ENCODE measurements at regions not wholly inside any gene's neighbourhood (a gene's known extent, or its start where the extent isn't known, plus 50 kb on each side); places are given as distances from the start of the nearest gene placed in this dataset.
A peak's percentile ranks its signal among the peaks of the same experiment; 100 is the strongest.
"Not testable (repeated sequence)": the region's sequence is repeated elsewhere in the genome, so short reads cannot be mapped to it uniquely, and the experiment has no call there.

- no peak for DNase-seq (ENCODE audit: low read depth)
These were observed 283.9 kb upstream of the RIMS1 start for GRCh38 chr6:71602385-71603007.

- no peak for DNase-seq (ENCODE audit: low read depth)
These were observed 283.3 kb upstream of the RIMS1 start for GRCh38 chr6:71603021-71603420.

GRCh38 chr6:71608646-71609045 lies 277.7 kb upstream of the RIMS1 start:
- DNase-seq (ENCODE audit: low read depth): no peak

- no peak for DNase-seq (ENCODE audit: low read depth)
These were observed 266.5 kb upstream of the RIMS1 start for GRCh38 chr6:71619836-71620235.

- DNase-seq (ENCODE audit: low read depth): no peak
These were observed 264.3 kb upstream of the RIMS1 start for GRCh38 chr6:71621918-71622519.

- DNase-seq (ENCODE audit: low read depth): no peak
These were observed 244.2 kb upstream of the RIMS1 start for GRCh38 chr6:71642120-71642519.

- DNase-seq (ENCODE audit: low read depth): no peak
These were observed 243.6 kb upstream of the RIMS1 start for GRCh38 chr6:71642793-71643192.

GRCh38 chr6:71645299-71645698 lies 241.1 kb upstream of the RIMS1 start:
- no peak for DNase-seq (ENCODE audit: low read depth)

- DNase-seq (ENCODE audit: low read depth): no peak
These were observed 236.4 kb upstream of the RIMS1 start for GRCh38 chr6:71649915-71650314.

GRCh38 chr6:71651636-71652035 lies 234.7 kb upstream of the RIMS1 start:
- DNase-seq (ENCODE audit: low read depth): no peak

- no peak for DNase-seq (ENCODE audit: low read depth)
These were observed 230.2 kb upstream of the RIMS1 start for GRCh38 chr6:71656121-71656520.

GRCh38 chr6:71665931-71666330 lies 220.4 kb upstream of the RIMS1 start:
- DNase-seq (ENCODE audit: low read depth): peak; percentile 44

- DNase-seq (ENCODE audit: low read depth): no peak
These were observed 213.5 kb upstream of the RIMS1 start for GRCh38 chr6:71672876-71673275.

GRCh38 chr6:71675386-71675785 lies 211.0 kb upstream of the RIMS1 start:
- no peak for DNase-seq (ENCODE audit: low read depth)

GRCh38 chr6:71676298-71676697 lies 210.1 kb upstream of the RIMS1 start:
- no peak for DNase-seq (ENCODE audit: low read depth)

- DNase-seq (ENCODE audit: low read depth): no peak
These were observed 208.3 kb upstream of the RIMS1 start for GRCh38 chr6:71678091-71678490.

GRCh38 chr6:71681234-71681867 lies 205.0 kb upstream of the RIMS1 start:
- no peak for DNase-seq (ENCODE audit: low read depth)

- not testable (repeated sequence) for DNase-seq (ENCODE audit: low read depth)
These were observed 200.2 kb upstream of the RIMS1 start for GRCh38 chr6:71686021-71686677.

GRCh38 chr6:71698702-71699101 lies 187.6 kb upstream of the RIMS1 start:
- DNase-seq (ENCODE audit: low read depth): no peak

GRCh38 chr6:71706523-71706922 lies 179.8 kb upstream of the RIMS1 start:
- no peak for DNase-seq (ENCODE audit: low read depth)

- no peak for DNase-seq (ENCODE audit: low read depth)
These were observed 179.3 kb upstream of the RIMS1 start for GRCh38 chr6:71707059-71707458.

GRCh38 chr6:71720705-71721104 lies 165.6 kb upstream of the RIMS1 start:
- no peak for DNase-seq (ENCODE audit: low read depth)

GRCh38 chr6:71721642-71722041 lies 164.7 kb upstream of the RIMS1 start:
- no peak for DNase-seq (ENCODE audit: low read depth)
